Calu3 (cell line): ENCODE measurements at regions not wholly inside any gene's neighbourhood (a gene's known extent, or its start where the extent isn't known, plus 50 kb on each side); places are given as distances from the start of the nearest gene placed in this dataset.

Source experiments
- BruUV-seq: library from RNA; stranded (reverse); fragments of 400-500 nt; replicated peaks from 2 replicates; lab custom pipeline; 2021; lab: Mats Ljungman, UMichigan
- CTCF ChIA-PET: fragments of 300-600 bp; sonication (Branson Sonifier 250); formaldehyde crosslinking; loops from one replicate; lab custom pipeline; 2022; ENCODE audit warnings: antibody characterized with exemption; lab: Charles Lee
- DNase-seq: peaks from one replicate; pipeline ENCODE4 v3.0.0; 2022
- H3K27ac Mint-ChIP-seq: one replicate; pipeline ENCODE4 v1.8.0; 2022; ENCODE audit warnings: mixed read lengths; ENCODE audit not compliant: unreplicated experiment
- H3K27me3 Mint-ChIP-seq: one replicate; pipeline ENCODE4 v1.8.0; 2022; ENCODE audit warnings: mixed read lengths; ENCODE audit not compliant: unreplicated experiment
- H3K36me3 Mint-ChIP-seq: one replicate; pipeline ENCODE4 v1.8.0; 2022; ENCODE audit warnings: mild to moderate bottlenecking, moderate library complexity, mixed read lengths; ENCODE audit not compliant: insufficient read depth, unreplicated experiment
- H3K4me1 Mint-ChIP-seq: one replicate; pipeline ENCODE4 v1.8.0; 2022; ENCODE audit warnings: mild to moderate bottlenecking, low read depth, mixed read lengths; ENCODE audit not compliant: unreplicated experiment
- H3K4me3 Mint-ChIP-seq: one replicate; pipeline ENCODE4 v1.8.0; 2022; ENCODE audit warnings: mild to moderate bottlenecking, low read depth, moderate library complexity, mixed read lengths; ENCODE audit not compliant: unreplicated experiment
- H3K9me3 Mint-ChIP-seq: one replicate; pipeline ENCODE4 v1.8.0; 2022; ENCODE audit warnings: low read depth, mixed read lengths; ENCODE audit not compliant: unreplicated experiment
- intact Hi-C: fragments of 100-400 bp; cut with micrococcal nuclease; formaldehyde crosslinking; loops from one replicate; pipeline ENCODE4 v1.10.0; 2022; ENCODE audit not compliant: unreplicated experiment
- TF ChIP-seq, protein P1 (sequence below): fragments of 200-600 bp; IDR thresholded peaks from one replicate; pipeline ENCODE4 v1.8.0; 2022; ENCODE audit warnings: antibody characterized with exemption; ENCODE audit not compliant: unreplicated experiment

GRCh38 chr18:1976484-1976883, 594.8 kb downstream of the METTL4 start:
- BruUV-seq: no TSS peak
- TF ChIP-seq, protein P1, sequence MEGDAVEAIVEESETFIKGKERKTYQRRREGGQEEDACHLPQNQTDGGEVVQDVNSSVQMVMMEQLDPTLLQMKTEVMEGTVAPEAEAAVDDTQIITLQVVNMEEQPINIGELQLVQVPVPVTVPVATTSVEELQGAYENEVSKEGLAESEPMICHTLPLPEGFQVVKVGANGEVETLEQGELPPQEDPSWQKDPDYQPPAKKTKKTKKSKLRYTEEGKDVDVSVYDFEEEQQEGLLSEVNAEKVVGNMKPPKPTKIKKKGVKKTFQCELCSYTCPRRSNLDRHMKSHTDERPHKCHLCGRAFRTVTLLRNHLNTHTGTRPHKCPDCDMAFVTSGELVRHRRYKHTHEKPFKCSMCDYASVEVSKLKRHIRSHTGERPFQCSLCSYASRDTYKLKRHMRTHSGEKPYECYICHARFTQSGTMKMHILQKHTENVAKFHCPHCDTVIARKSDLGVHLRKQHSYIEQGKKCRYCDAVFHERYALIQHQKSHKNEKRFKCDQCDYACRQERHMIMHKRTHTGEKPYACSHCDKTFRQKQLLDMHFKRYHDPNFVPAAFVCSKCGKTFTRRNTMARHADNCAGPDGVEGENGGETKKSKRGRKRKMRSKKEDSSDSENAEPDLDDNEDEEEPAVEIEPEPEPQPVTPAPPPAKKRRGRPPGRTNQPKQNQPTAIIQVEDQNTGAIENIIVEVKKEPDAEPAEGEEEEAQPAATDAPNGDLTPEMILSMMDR: no peak
- Mint-ChIP-seq H3K4me3 (no peak overlapping the region), H3K4me1 (no peaks in the 10 kb centered on the region), H3K27ac (no peak overlapping the region), H3K9me3 (no peaks in the 10 kb centered on the region), H3K27me3 (no peaks in the 10 kb centered on the region), H3K36me3 (no peaks in the 10 kb centered on the region)
- CTCF ChIA-PET: no interaction called here
- intact Hi-C loops: no loop called here
- no peak for DNase-seq

- no peak for DNase-seq
- H3K36me3 Mint-ChIP-seq: no peaks in the 10 kb centered on the region
- no peak overlapping the region for H3K4me3 Mint-ChIP-seq
- H3K27me3 Mint-ChIP-seq: no peaks in the 10 kb centered on the region
- H3K4me1 Mint-ChIP-seq: no peaks in the 10 kb centered on the region
- H3K9me3 Mint-ChIP-seq: no peaks in the 10 kb centered on the region
- no TSS peak for BruUV-seq
- intact Hi-C loops: no loop called here
- TF ChIP-seq, protein P1: no peak
- H3K27ac Mint-ChIP-seq: no peak overlapping the region
- CTCF ChIA-PET: interaction anchor here (0.6 kb wide), 1 partner anchor 798 kb away, joined by 3 read pairs; no protein-coding TSS in a partner anchor
These were observed 589.2 kb downstream of the METTL4 start for GRCh38 chr18:1982056-1982455.

DNA sequence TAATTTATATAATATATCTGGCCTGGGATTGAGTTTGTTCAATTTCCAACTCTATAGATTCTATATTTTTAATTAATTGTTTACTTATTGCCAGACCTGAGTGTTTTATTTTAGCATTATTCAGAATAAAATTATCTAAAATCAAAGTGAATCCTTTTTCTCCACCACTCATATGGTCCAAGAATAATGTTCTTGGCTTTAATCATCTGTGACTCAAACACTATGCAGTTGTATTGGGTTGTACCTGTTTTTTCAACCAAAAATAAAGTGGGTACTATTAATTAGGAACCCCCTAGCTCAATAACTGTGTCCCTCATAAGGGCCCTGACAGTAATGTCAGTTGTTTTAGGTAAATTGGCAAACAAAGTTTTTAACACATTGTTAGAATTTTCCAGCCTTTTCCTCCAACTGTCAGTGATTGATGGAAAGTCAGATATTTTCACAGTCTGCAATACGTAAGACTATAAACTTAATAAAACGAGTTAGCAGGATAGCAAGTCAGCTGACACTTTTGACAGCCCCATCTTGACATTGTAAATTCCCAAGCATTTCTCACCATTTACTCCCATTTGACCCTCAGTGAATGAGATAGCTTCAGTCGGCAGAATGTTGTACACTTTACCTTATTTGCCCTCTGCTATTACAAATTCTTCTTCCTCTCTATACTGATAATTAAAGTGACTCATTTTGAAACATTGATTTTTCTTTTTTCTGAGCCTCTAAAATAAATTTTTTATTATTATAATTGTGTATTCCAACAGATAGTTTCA, 587.4 kb downstream of the METTL4 start:
- no peaks in the 10 kb centered on the region for H3K9me3 Mint-ChIP-seq
- CTCF ChIA-PET: no interaction called here
- no TSS peak for BruUV-seq

DNA sequence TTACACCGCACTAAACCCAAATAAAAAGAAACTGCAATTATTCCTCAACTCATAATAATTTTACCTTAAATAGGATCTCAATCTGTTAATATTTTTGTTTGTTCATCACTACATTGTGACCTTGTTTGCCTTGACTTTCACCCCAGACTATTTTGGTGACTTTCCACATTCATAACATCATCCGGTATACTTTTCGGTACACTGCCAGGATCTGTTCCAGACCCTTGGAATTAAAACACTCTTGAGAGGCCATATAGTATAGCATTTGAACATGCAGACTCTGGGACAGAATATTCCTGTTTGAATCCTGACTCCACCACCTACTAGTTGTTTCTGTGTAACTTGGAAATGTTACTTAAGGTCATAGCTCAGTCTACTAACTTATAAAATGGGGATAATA, 577.4 kb downstream of the METTL4 start:
- no TSS peak for BruUV-seq
- DNase-seq: no peak
- intact Hi-C loops: no loop called here
- Mint-ChIP-seq H3K4me3 (no peak overlapping the region), H3K4me1 (no peaks in the 10 kb centered on the region), H3K27ac (no peak overlapping the region), H3K27me3 (no peaks in the 10 kb centered on the region), H3K9me3 (no peaks in the 10 kb centered on the region), H3K36me3 (no peaks in the 10 kb centered on the region)
- TF ChIP-seq, protein P1: no peak
- CTCF ChIA-PET: no interaction called here

More for the DNA sequence above, 587.4 kb downstream of the METTL4 start:
- TF ChIP-seq, protein P1: no peak
- no peak for DNase-seq
- intact Hi-C loops: no loop called here
- no peaks in the 10 kb centered on the region for H3K36me3 Mint-ChIP-seq
- no peak overlapping the region for H3K27ac Mint-ChIP-seq
- no peaks in the 10 kb centered on the region for H3K4me1 Mint-ChIP-seq
- H3K27me3 Mint-ChIP-seq: no peaks in the 10 kb centered on the region
- H3K4me3 Mint-ChIP-seq: no peak overlapping the region
